ENCODE measurements at regions not wholly inside any gene's neighbourhood (a gene's known extent, or its start where the extent isn't known, plus 50 kb on each side); places are given as distances from the start of the nearest gene placed in this dataset.

DNA sequence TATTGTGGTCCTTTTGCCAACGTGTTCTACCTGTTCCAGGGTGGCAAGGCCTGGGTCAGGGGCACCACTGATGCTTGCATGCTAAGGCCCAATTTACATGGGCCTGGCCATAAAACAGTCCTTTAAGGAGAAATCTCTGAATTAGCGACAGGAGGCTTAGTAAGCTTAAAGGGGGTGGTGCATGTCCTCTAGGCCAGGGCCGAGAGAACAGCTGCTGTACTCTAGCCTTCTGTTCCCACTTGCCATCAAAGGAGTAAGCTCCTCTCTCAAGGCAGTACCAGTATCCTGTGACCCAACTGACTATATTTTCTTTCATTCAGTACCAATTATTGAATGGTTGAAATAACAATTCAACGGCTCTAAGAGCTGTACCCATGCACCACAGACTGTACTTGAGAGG lies 67.7 kb upstream of the ZDHHC17 start:
- Mint-ChIP-seq H3K4me3 (no peak overlapping the region), H3K27me3 (ENCODE audit: insufficient read depth) (peaks cover 2% of the 10 kb centered on the region; the same call in 1 of the 2 replicates), H3K36me3 (ENCODE audit: low read depth) (no peaks in the 10 kb centered on the region), H3K9me3 (no peaks in the 10 kb centered on the region), H3K4me1 (ENCODE audit: low read depth) (peaks cover 39% of the 10 kb centered on the region), H3K27ac (no peak overlapping the region)
- no peak for TF ChIP-seq CTCF (IDR thresholded peaks at IDR 0.05)
- DNase-seq, result no peak

- Mint-ChIP-seq H3K27ac (no peak overlapping the region), H3K36me3 (ENCODE audit: low read depth) (no peaks in the 10 kb centered on the region)
Observed at GRCh38 chr12:76697849-76698248, 66.1 kb upstream of the ZDHHC17 start.

GRCh38 chr12:76698316-76698715 lies 65.6 kb upstream of the ZDHHC17 start:
- Mint-ChIP-seq H3K27me3 (ENCODE audit: insufficient read depth) (peaks cover 2% of the 10 kb centered on the region; the same call in 1 of the 2 replicates), H3K27ac (no peak overlapping the region), H3K4me1 (ENCODE audit: low read depth) (peaks cover 20% of the 10 kb centered on the region), H3K4me3 (no peak overlapping the region), H3K9me3 (no peaks in the 10 kb centered on the region), H3K36me3 (ENCODE audit: low read depth) (no peaks in the 10 kb centered on the region)
- no peak for DNase-seq
- no peak for TF ChIP-seq CTCF (IDR thresholded peaks at IDR 0.05)

More at GRCh38 chr12:76697849-76698248, 66.1 kb upstream of the ZDHHC17 start:
- DNase-seq, result no peak
- Mint-ChIP-seq H3K27me3 (ENCODE audit: insufficient read depth) (peaks cover 2% of the 10 kb centered on the region; the same call in 1 of the 2 replicates), H3K9me3 (no peaks in the 10 kb centered on the region), H3K4me3 (no peak overlapping the region), H3K4me1 (ENCODE audit: low read depth) (peaks cover 24% of the 10 kb centered on the region)
- TF ChIP-seq CTCF (IDR thresholded peaks at IDR 0.05), result no peak

DNA sequence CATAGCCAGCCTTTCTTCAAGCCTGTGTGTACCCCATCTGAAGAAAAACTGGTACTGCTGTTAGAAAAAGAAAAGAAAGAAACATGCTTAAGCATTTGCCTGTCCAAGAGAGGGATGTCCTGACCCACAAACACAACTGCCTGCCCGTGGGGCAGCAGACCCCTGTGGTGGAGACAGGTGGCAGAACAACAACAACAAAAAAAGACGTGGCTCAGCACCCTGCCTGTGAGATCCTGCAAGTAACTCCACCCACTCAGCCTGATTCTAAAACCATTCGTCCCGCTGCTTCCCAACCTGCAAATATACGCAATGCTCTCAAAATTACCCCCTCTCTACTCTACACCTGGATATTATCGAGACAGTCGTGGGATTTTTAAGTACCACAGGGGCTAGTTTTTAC lies 64.9 kb upstream of the ZDHHC17 start:
- no peak for TF ChIP-seq CTCF (IDR thresholded peaks at IDR 0.05)
- no peak overlapping the region for H3K4me3 Mint-ChIP-seq
- no peaks in the 10 kb centered on the region for H3K36me3 Mint-ChIP-seq (ENCODE audit: low read depth)
- no peak overlapping the region for H3K27ac Mint-ChIP-seq
- H3K27me3 Mint-ChIP-seq (ENCODE audit: insufficient read depth), result peaks cover 2% of the 10 kb centered on the region; the same call in 1 of the 2 replicates
- peaks cover 22% of the 10 kb centered on the region for H3K4me1 Mint-ChIP-seq (ENCODE audit: low read depth)
- no peaks in the 10 kb centered on the region for H3K9me3 Mint-ChIP-seq
- DNase-seq, result no peak

DNA sequence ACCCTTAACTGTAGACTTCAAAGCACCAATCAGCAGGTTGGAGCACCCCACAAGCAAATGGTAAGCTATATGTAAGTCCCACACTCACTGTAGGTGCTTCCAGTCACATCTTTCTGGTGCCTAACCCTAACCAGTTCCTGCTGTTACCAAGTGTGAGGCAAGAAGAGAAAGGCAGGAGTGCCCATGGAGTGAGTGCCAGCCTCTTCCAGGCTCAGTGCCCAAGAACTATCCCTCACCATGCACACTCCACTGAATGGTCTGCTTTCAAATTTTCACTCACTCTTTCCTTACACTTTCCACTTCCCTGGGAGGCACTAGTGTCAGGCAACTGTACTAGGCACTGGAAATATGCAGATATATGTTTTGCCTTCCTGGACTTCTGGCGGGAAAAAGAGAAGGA lies 62.2 kb upstream of the ZDHHC17 start:
- peaks cover 49% of the 10 kb centered on the region for H3K4me1 Mint-ChIP-seq (ENCODE audit: low read depth)
- no peak overlapping the region for H3K4me3 Mint-ChIP-seq
- peaks cover 2% of the 10 kb centered on the region; the same call in 1 of the 2 replicates for H3K27me3 Mint-ChIP-seq (ENCODE audit: insufficient read depth)
- H3K27ac Mint-ChIP-seq, result no peak overlapping the region
- H3K9me3 Mint-ChIP-seq, result no peaks in the 10 kb centered on the region
- DNase-seq, result no peak
- no peak for TF ChIP-seq CTCF (IDR thresholded peaks at IDR 0.05)
- no peaks in the 10 kb centered on the region for H3K36me3 Mint-ChIP-seq (ENCODE audit: low read depth)

DNA sequence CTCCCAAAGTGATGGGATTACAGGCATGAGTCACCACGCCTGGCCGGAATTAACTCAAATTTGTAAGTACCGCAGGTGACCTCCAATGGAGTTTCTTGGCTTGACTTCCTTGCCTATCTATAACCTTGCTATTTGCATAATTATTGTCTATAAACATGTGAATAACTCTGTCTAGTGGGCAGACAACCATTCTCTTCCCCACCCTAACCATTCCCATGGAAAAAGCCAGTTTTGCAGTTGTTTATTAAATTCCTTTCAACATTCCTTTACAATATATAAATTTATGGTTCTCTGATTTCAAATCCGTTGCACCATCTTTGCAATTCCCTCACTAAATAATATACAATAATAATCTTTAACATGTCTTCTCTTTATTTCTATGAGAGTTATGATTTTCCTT lies 61.0 kb upstream of the ZDHHC17 start:
- H3K9me3 Mint-ChIP-seq, result no peaks in the 10 kb centered on the region
- peaks cover 2% of the 10 kb centered on the region; the same call in 1 of the 2 replicates for H3K27me3 Mint-ChIP-seq (ENCODE audit: insufficient read depth)
- peaks cover 53% of the 10 kb centered on the region for H3K4me1 Mint-ChIP-seq (ENCODE audit: low read depth)
- no peak for DNase-seq
- no peak overlapping the region for H3K4me3 Mint-ChIP-seq
- H3K27ac Mint-ChIP-seq, result no peak overlapping the region
- no peaks in the 10 kb centered on the region for H3K36me3 Mint-ChIP-seq (ENCODE audit: low read depth)
- TF ChIP-seq CTCF (IDR thresholded peaks at IDR 0.05), result no peak

Measured in HFFc6 (cell line).